SH-SY5Y (cell line): ENCODE measurements at regions not wholly inside any gene's neighbourhood (a gene's known extent, or its start where the extent isn't known, plus 50 kb on each side); places are given as distances from the start of the nearest gene placed in this dataset.

Experiments
- GATA2 ChIP-seq: IDR thresholded peaks from 2 replicates; pipeline ENCODE4 v1.6.1; 2011; ENCODE audit warnings: mild to moderate bottlenecking, low read depth, low read length
- GATA3 ChIP-seq: IDR thresholded peaks from 2 replicates; pipeline ENCODE4 v1.6.1; 2011; ENCODE audit warnings: low read depth, mild to moderate bottlenecking, low read length, moderate library complexity

DNA sequence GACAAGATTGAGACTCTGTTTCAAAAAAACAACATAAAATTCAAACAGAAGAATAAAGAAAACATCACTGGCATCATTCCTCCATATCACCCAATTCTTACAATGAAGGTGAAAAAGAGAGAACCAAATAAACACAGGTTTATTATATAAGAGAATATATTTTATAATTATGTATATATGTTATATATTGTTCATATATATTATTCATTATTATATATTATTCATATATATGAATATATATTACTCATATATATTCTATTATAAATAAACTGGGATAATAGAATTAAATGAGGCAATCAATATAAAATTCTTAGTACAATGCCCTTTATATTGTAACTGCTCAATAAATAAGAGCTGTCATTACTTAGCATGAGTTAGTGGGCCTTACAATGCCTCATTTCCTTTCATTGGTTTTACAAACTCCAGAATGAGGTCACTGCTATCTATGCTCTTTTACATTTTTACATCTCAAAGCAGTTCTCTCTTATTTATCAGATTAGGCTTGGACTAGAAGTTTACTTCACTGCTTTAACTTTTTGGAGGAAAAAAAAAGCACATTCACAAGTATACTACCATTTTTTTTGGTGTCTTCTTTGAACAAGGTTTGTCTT lies 135.5 kb upstream of the TTC14 start:
- TF ChIP-seq GATA3 (no peak), GATA2 (no peak)
